HUES64 (cell line): ENCODE measurements at regions not wholly inside any gene's neighbourhood (a gene's known extent, or its start where the extent isn't known, plus 50 kb on each side); places are given as distances from the start of the nearest gene placed in this dataset.
A peak's percentile ranks its signal among the peaks of the same experiment; 100 is the strongest.

Experiments
- H3K27ac ChIP-seq: 2 replicates; pipeline ENCODE4 v1.7.0; 2013; ENCODE audit warnings: low read depth, low read length, inconsistent platforms
- H3K27me3 ChIP-seq: 2 replicates; pipeline ENCODE4 v1.6.1; 2013; ENCODE audit warnings: mild to moderate bottlenecking, low read length; ENCODE audit not compliant: insufficient read depth
- H3K36me3 ChIP-seq: 2 replicates; pipeline ENCODE4 v1.6.1; 2013; ENCODE audit warnings: mild to moderate bottlenecking, low read length; ENCODE audit not compliant: insufficient read depth
- H3K4me1 ChIP-seq: 2 replicates; pipeline ENCODE4 v1.6.1; 2013; ENCODE audit warnings: mild to moderate bottlenecking, low read length, moderate library complexity; ENCODE audit not compliant: insufficient read depth
- H3K4me3 ChIP-seq: 2 replicates; pipeline ENCODE4 v1.5.1; 2013; ENCODE audit warnings: mild to moderate bottlenecking, low read length, moderate library complexity
- H3K9ac ChIP-seq: 2 replicates; pipeline ENCODE4 v1.6.1; 2013; ENCODE audit warnings: mild to moderate bottlenecking, low read depth, low read length
- H3K9me3 ChIP-seq: 2 replicates; pipeline ENCODE4 v1.6.1; 2013; ENCODE audit warnings: low read depth, low read length; ENCODE audit not compliant: insufficient read depth
- WGBS: fragments of 150-250, 120-280 bp; methylation state at CpG from one replicate; pipeline ENCODE4 v1.1.7; 2013; ENCODE audit warnings: missing lambda C conversion rate; 5-methylcytosine and 5-hydroxymethylcytosine counted together

- Histone ChIP-seq H3K36me3 (peaks cover 6% of the 10 kb centered on the region), H3K4me3 (no peak overlapping the region), H3K27me3 (no peaks in the 10 kb centered on the region), H3K9me3 (peaks cover 14% of the 10 kb centered on the region), H3K9ac (no peak overlapping the region), H3K27ac (peak overlapping the region; percentile 39; the same call in 1 of the 2 replicates), H3K4me1 (peaks cover 15% of the 10 kb centered on the region; the same call in 1 of the 2 replicates)
- WGBS, result 97% methylated on average over 2 of the region's 2 CpGs
Measured at GRCh38 chr4:125020089-125021034, 294.4 kb upstream of the FAT4 start.

GRCh38 chr4:125016892-125017299, 297.9 kb upstream of the FAT4 start:
- H3K36me3 ChIP-seq, result peaks cover 6% of the 10 kb centered on the region
- H3K9me3 ChIP-seq, result peaks cover 14% of the 10 kb centered on the region
- WGBS, result 98% methylated on average over 5 of the region's 5 CpGs
- no peaks in the 10 kb centered on the region for H3K27me3 ChIP-seq
- peaks cover 13% of the 10 kb centered on the region; the same call in 1 of the 2 replicates for H3K4me1 ChIP-seq
- no peak overlapping the region for H3K27ac ChIP-seq
- H3K4me3 ChIP-seq, result no peak overlapping the region
- H3K9ac ChIP-seq, result no peak overlapping the region

- Histone ChIP-seq H3K9ac (no peak overlapping the region), H3K27ac (no peak overlapping the region), H3K4me1 (peaks cover 8% of the 10 kb centered on the region), H3K9me3 (peaks cover 6% of the 10 kb centered on the region), H3K36me3 (no peaks in the 10 kb centered on the region), H3K27me3 (no peaks in the 10 kb centered on the region), H3K4me3 (no peak overlapping the region)
- WGBS, result 94% methylated on average over 1 of the region's 1 CpG
Measured at GRCh38 chr4:125013891-125014290, 300.9 kb upstream of the FAT4 start.

GRCh38 chr4:125011646-125012045, 299.1 kb upstream of the ANKRD50 start:
- Histone ChIP-seq H3K4me3 (no peak overlapping the region), H3K9me3 (peaks cover 6% of the 10 kb centered on the region; the same call in 1 of the 2 replicates), H3K9ac (no peak overlapping the region), H3K27me3 (no peaks in the 10 kb centered on the region), H3K27ac (peak overlapping the region; percentile 52; the same call in 1 of the 2 replicates), H3K36me3 (no peaks in the 10 kb centered on the region), H3K4me1 (peaks cover 8% of the 10 kb centered on the region)
- 97% methylated on average over 1 of the region's 2 CpGs for WGBS

GRCh38 chr4:125010796-125011503, 298.4 kb upstream of the ANKRD50 start:
- Histone ChIP-seq H3K36me3 (no peaks in the 10 kb centered on the region), H3K4me3 (no peak overlapping the region), H3K9me3 (peaks cover 9% of the 10 kb centered on the region), H3K27ac (peak overlapping the region; percentile 52; the same call in 1 of the 2 replicates), H3K9ac (no peak overlapping the region), H3K4me1 (peaks cover 8% of the 10 kb centered on the region), H3K27me3 (no peaks in the 10 kb centered on the region)
- WGBS, result 87% methylated on average over 7 of the region's 7 CpGs

GRCh38 chr4:125008676-125009075, 296.1 kb upstream of the ANKRD50 start:
- H3K4me1 ChIP-seq, result peaks cover 8% of the 10 kb centered on the region
- H3K27me3 ChIP-seq, result no peaks in the 10 kb centered on the region
- H3K9ac ChIP-seq, result no peak overlapping the region
- H3K36me3 ChIP-seq, result no peaks in the 10 kb centered on the region
- 83% methylated on average over 1 of the region's 1 CpG for WGBS
- no peak overlapping the region for H3K4me3 ChIP-seq
- no peak overlapping the region for H3K27ac ChIP-seq
- H3K9me3 ChIP-seq, result peaks cover 9% of the 10 kb centered on the region

- Histone ChIP-seq H3K4me3 (no peak overlapping the region), H3K27me3 (no peaks in the 10 kb centered on the region), H3K9me3 (peaks cover 9% of the 10 kb centered on the region), H3K36me3 (no peaks in the 10 kb centered on the region), H3K9ac (no peak overlapping the region), H3K4me1 (no peaks in the 10 kb centered on the region), H3K27ac (no peak overlapping the region)
- WGBS, result 98% methylated on average over 3 of the region's 3 CpGs
Measured at GRCh38 chr4:125004676-125005075, 292.1 kb upstream of the ANKRD50 start.

GRCh38 chr4:125003840-125004239, 291.3 kb upstream of the ANKRD50 start:
- Histone ChIP-seq H3K9ac (no peak overlapping the region), H3K4me3 (no peak overlapping the region), H3K27ac (no peak overlapping the region), H3K36me3 (no peaks in the 10 kb centered on the region), H3K27me3 (no peaks in the 10 kb centered on the region), H3K4me1 (no peaks in the 10 kb centered on the region), H3K9me3 (peaks cover 9% of the 10 kb centered on the region)
- WGBS, result 95% methylated on average over 3 of the region's 3 CpGs

- Histone ChIP-seq H3K4me1 (no peaks in the 10 kb centered on the region), H3K9me3 (no peaks in the 10 kb centered on the region), H3K27ac (no peak overlapping the region)
Measured at GRCh38 chr4:124997991-124998390, 285.5 kb upstream of the ANKRD50 start.

GRCh38 chr4:124997124-124997523, 284.6 kb upstream of the ANKRD50 start:
- no peaks in the 10 kb centered on the region for H3K9me3 ChIP-seq
- H3K4me1 ChIP-seq, result no peaks in the 10 kb centered on the region
- no peaks in the 10 kb centered on the region for H3K27me3 ChIP-seq
- no peak overlapping the region for H3K9ac ChIP-seq
- H3K27ac ChIP-seq, result no peak overlapping the region
- H3K36me3 ChIP-seq, result no peaks in the 10 kb centered on the region
- 100% methylated on average over 1 of the region's 1 CpG for WGBS
- no peak overlapping the region for H3K4me3 ChIP-seq

More at GRCh38 chr4:124997991-124998390, 285.5 kb upstream of the ANKRD50 start:
- H3K36me3 ChIP-seq, result no peaks in the 10 kb centered on the region
- no peak overlapping the region for H3K9ac ChIP-seq
- no peaks in the 10 kb centered on the region for H3K27me3 ChIP-seq
- H3K4me3 ChIP-seq, result no peak overlapping the region

- no peaks in the 10 kb centered on the region for H3K9me3 ChIP-seq
- 90% methylated on average over 2 of the region's 2 CpGs for WGBS
- no peaks in the 10 kb centered on the region for H3K27me3 ChIP-seq
- no peak overlapping the region for H3K27ac ChIP-seq
- no peak overlapping the region for H3K9ac ChIP-seq
- H3K4me3 ChIP-seq, result no peak overlapping the region
- H3K36me3 ChIP-seq, result no peaks in the 10 kb centered on the region
- H3K4me1 ChIP-seq, result no peaks in the 10 kb centered on the region
Measured at GRCh38 chr4:124993838-124994237, 281.3 kb upstream of the ANKRD50 start.
